Tibial artery (tissue), 4 donors: ENCODE measurements at regions not wholly inside any gene's neighbourhood (a gene's known extent, or its start where the extent isn't known, plus 50 kb on each side); places are given as distances from the start of the nearest gene placed in this dataset.

Source experiments
- DNase-seq, 2 donors: peaks; one replicate each; pipeline ENCODE4 v3.0.0-alpha.2; 2019
- H3K27ac ChIP-seq, 2 donors: fragments of 200-600 bp; sonication (generic) in 1 of 2; 1 replicate in 1 of 2; 2 replicates in 1 of 2; pipeline ENCODE4 v1.5.1; 2018 to 2019; ENCODE audit warnings: mild to moderate bottlenecking in 1 of 2
- H3K27me3 ChIP-seq, 2 donors: fragments of 200-600 bp; sonication (generic) in 1 of 2; one replicate each; pipeline versions ENCODE4 v1.5.1 to v1.6.0; 2016 to 2019
- H3K36me3 ChIP-seq, 3 donors: fragments of 200-600 bp; sonication (generic) in 2 of 3; one replicate each; pipeline ENCODE4 v1.5.1; 2016 to 2019; ENCODE audit warnings: mild to moderate bottlenecking in 2 of 3
- H3K4me1 ChIP-seq, 4 donors: fragments of 200-600 bp; sonication (generic) in 2 of 4; 1 replicate in 3 of 4; 2 replicates in 1 of 4; pipeline ENCODE4 v1.5.1; 2016 to 2019
- H3K4me3 ChIP-seq, 2 donors: fragments of 200-600 bp; sonication (generic) in 1 of 2; 1 replicate in 1 of 2; 2 replicates in 1 of 2; pipeline ENCODE4 v1.5.1; 2018 to 2019; ENCODE audit warnings: mild to moderate bottlenecking in 2 of 2
- H3K9me3 ChIP-seq, 3 donors: fragments of 200-600 bp; sonication (generic) in 1 of 3; one replicate each; pipeline ENCODE4 v1.5.1; 2016 to 2019
- intact Hi-C: fragments of 100-400 bp; cut with DNase I; formaldehyde crosslinking; loops from one replicate; pipeline ENCODE4 v1.15.0; 2023; ENCODE audit warnings: low total_unique reads
- TF ChIP-seq, protein P1 (sequence below), 2 experiments: fragments of 200-600 bp in 1 of 2; fragments of 450-650 bp in 1 of 2; IDR thresholded peaks; one replicate each; pipeline ENCODE4 v1.5.1; 2017 to 2019; ENCODE audit warnings: antibody characterized with exemption in 2 of 2, mild to moderate bottlenecking in 1 of 2, moderate library complexity in 1 of 2

DNA sequence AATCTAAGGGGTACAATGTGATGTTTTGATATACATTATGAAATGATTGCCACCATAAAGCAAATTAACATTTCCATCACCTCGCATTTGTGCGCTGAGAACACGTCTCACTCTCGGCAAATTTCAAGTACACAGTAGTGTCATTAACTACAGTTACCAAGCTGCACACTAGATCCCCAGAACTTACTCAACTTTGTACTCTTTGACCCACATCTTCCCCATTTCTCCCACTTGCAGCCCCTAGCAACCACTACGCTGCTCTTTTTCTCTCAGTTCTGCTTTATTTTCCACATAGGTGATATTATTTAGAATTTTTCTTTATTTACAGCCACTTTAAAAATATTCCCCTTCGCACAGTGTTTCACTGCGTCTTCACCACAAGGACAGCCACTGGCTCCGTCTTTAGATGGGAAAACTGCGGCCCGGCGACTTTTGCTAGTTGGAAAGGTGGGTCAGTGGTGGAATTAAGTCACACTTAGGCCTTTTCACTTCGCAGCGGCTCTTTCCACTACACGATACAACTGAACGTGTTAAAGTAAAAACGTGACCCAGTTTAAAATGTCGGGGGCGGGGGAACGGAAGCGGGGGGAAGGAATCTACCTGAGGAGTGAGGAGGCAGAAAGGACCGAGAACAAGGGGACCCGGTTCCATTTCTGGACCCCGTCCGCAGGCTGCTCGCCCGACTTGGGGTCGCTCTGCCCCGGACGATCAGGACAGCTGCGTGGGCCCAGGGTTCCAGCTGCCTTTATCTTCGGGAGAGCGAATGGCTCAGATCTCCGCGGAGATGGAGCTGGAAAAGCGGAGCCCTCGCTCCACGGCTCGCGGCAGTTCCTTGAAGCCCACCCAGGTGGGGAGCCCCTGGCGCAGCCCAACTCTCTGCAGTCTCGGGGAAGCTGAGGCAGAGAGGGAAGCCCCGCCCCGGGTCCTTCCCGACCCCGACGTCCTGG, 486.1 kb downstream of the UQCRFS1 start:
- H3K9me3 ChIP-seq: no peaks in the 10 kb centered on the region
- no peak for DNase-seq
- no peak overlapping the region for H3K27ac ChIP-seq
- intact Hi-C loops: no loop called here
- H3K36me3 ChIP-seq: no peaks in the 10 kb centered on the region
- no peaks in the 10 kb centered on the region for H3K4me1 ChIP-seq
- peaks cover 0 to 24% of the 10 kb centered on the region in 2 donors for H3K27me3 ChIP-seq
- TF ChIP-seq, protein P1, sequence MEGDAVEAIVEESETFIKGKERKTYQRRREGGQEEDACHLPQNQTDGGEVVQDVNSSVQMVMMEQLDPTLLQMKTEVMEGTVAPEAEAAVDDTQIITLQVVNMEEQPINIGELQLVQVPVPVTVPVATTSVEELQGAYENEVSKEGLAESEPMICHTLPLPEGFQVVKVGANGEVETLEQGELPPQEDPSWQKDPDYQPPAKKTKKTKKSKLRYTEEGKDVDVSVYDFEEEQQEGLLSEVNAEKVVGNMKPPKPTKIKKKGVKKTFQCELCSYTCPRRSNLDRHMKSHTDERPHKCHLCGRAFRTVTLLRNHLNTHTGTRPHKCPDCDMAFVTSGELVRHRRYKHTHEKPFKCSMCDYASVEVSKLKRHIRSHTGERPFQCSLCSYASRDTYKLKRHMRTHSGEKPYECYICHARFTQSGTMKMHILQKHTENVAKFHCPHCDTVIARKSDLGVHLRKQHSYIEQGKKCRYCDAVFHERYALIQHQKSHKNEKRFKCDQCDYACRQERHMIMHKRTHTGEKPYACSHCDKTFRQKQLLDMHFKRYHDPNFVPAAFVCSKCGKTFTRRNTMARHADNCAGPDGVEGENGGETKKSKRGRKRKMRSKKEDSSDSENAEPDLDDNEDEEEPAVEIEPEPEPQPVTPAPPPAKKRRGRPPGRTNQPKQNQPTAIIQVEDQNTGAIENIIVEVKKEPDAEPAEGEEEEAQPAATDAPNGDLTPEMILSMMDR (IDR thresholded peaks at IDR 0.05): no peak
- no peak overlapping the region for H3K4me3 ChIP-seq

DNA sequence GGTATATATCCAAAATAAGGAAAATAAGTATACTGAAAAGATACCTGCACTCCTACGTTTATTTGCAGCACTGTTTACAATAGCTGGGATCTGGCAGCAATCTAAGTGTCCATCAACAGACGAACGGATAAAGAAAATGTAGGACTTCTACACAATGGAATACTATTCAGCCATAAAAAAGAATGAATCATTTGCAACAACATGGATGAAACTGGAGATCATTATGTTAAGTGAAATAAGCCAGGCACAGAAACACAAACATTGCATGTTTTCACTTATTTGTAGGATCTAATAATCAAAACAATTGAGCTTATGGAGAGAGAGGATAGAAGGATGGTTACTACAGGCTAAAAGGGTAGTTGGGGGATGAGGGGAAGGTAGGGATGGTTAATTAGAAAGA, 494.0 kb downstream of the UQCRFS1 start:
- Histone ChIP-seq H3K4me3 (no peak overlapping the region), H3K9me3 (no peaks in the 10 kb centered on the region), H3K4me1 (no peaks in the 10 kb centered on the region), H3K36me3 (no peaks in the 10 kb centered on the region), H3K27ac (no peak overlapping the region), H3K27me3 (peaks cover 0 to 4% of the 10 kb centered on the region in 2 donors)
- DNase-seq: no peak
- intact Hi-C loops: no loop called here
- TF ChIP-seq, protein P1 (IDR thresholded peaks at IDR 0.05): no peak

DNA sequence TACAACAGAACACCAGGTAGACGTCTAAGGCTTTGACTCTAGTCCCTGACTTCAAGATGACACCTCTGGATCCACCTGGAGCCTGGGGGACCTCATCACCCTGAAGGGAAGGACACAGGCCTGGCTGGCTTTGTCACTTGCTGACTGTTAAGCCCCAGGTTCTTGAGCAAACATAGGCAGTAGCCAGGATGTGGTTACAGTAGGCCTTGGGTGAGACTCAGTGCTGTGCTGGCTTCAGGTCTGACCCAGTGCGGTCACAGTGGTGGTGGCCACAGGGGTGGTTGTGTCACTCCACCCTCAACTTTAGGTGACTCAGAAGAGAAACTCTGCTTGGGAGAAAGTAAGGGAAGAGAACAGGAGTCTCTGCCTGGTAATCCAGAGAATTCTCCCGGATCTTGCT, 497.8 kb downstream of the UQCRFS1 start:
- H3K27ac ChIP-seq: no peak overlapping the region
- intact Hi-C loops: no loop called here

DNA sequence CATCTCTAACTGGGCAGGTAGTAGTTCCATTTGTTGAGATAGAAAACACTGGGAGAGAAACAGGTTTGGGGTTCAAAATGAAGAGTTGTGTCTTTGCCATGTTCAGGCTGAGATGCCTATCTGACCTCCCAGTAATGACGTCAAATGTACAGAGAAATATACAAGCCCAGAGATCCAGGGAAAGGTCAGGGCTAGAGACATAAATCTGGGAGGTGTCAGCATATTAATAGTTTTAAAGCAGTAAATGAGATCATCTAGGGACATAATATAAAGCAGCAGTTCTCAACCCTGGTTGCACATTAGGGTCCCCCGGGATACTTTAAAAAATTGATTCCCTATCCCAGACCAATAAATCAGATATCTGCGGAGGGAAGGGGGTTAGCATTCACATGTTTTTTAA, 501.5 kb downstream of the UQCRFS1 start:
- no peaks in the 10 kb centered on the region for H3K4me1 ChIP-seq
- peaks cover 0 to 4% of the 10 kb centered on the region in 2 donors for H3K27me3 ChIP-seq
- intact Hi-C loops: no loop called here
- H3K36me3 ChIP-seq: no peaks in the 10 kb centered on the region
- H3K27ac ChIP-seq: no peak overlapping the region
- H3K9me3 ChIP-seq: no peaks in the 10 kb centered on the region
- no peak overlapping the region for H3K4me3 ChIP-seq
- TF ChIP-seq, protein P1 (IDR thresholded peaks at IDR 0.05): no peak
- DNase-seq: no peak

More for the DNA sequence above, 497.8 kb downstream of the UQCRFS1 start:
- TF ChIP-seq, protein P1 (IDR thresholded peaks at IDR 0.05): no peak
- Histone ChIP-seq H3K36me3 (no peaks in the 10 kb centered on the region), H3K9me3 (no peaks in the 10 kb centered on the region), H3K4me1 (no peaks in the 10 kb centered on the region), H3K27me3 (peaks cover 0 to 4% of the 10 kb centered on the region in 2 donors), H3K4me3 (no peak overlapping the region)
- no peak for DNase-seq

DNA sequence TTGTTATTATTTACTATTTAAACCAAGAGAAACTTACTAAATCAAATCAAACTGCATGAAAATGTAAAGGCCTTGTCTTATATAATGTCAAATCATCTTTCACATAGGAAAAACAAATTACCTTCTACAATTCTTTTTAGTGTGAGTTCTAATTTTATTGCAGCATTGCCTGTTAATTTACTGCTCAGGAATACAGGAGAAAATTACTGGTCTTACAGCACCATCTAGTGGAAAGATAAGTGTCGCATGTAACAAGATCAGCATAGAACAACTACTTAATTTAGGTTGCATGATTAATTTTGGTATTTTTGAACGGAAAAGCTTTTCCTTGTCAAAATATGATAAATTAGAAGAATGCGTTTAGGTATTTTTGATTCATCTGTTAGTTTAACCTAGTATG, 502.7 kb downstream of the UQCRFS1 start:
- no peaks in the 10 kb centered on the region for H3K4me1 ChIP-seq
- no peak for DNase-seq
- intact Hi-C loops: no loop called here

More for the DNA sequence above, 502.7 kb downstream of the UQCRFS1 start:
- H3K27me3 ChIP-seq: peaks cover 0 to 4% of the 10 kb centered on the region in 2 donors
- TF ChIP-seq, protein P1 (IDR thresholded peaks at IDR 0.05): peak; percentile 45 to 47
- no peak overlapping the region for H3K4me3 ChIP-seq
- no peaks in the 10 kb centered on the region for H3K36me3 ChIP-seq
- H3K27ac ChIP-seq: no peak overlapping the region
- H3K9me3 ChIP-seq: no peaks in the 10 kb centered on the region
